Inflammatory macrophage treated with lipopolysaccharide for 1 hour (primary cell): ENCODE measurements at regions not wholly inside any gene's neighbourhood (a gene's known extent, or its start where the extent isn't known, plus 50 kb on each side); places are given as distances from the start of the nearest gene placed in this dataset.

ENCODE experiments used
- DNase-seq, 2 donors: peaks; one replicate each; pipeline ENCODE4 v3.0.0-alpha.2; 2020 to 2022

DNA sequence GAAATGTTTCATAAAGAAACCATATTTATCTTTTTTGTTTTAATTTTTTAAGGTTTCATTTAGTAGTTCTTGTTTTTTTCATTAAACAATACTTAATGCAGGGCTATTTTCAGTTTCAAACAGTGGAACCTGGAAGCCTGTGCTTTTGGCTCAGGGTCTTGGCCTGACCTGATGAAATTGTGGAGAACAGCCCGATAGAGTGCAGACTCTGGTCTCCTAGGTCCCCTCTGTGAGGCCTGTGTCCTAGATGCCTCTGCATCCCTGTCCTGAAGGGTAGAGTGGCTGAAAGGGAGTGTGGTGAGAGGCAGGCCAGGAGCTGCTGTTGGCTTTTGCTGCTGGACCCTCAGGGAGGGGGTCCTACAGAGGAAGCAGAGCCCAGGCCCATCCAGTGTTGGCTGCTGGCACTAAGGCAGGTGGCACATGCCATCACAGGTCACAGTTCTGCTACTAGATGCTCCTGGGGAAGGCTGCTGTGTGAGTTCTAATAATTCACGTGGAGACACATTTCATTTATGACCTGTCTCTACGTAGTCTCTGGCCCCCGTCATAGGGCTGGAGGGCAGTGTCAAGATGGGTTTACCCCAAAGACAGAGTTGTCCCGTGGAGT is 201.0 kb upstream of the COPS8 start:
- no peak for DNase-seq

DNA sequence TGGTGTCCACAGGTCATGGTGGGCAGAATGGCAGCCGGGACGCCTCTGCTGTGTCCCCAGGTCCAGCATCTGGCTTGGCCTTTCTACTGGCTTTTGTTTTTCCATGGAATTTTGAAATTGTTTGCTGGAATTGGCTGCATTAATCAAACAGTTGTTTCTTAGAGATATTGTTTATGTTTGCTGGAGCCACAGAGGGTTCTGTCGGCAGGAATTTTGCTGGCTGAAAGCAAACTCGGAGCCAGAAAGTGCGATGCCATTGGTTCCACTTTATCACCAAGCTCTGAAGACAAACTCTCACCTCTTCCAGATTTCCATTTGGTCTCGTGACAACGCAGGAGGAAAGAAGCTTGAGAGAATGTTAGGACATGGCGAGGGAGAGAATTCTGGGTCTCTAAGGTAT is 199.2 kb upstream of the COPS8 start:
- DNase-seq, result no peak

DNA sequence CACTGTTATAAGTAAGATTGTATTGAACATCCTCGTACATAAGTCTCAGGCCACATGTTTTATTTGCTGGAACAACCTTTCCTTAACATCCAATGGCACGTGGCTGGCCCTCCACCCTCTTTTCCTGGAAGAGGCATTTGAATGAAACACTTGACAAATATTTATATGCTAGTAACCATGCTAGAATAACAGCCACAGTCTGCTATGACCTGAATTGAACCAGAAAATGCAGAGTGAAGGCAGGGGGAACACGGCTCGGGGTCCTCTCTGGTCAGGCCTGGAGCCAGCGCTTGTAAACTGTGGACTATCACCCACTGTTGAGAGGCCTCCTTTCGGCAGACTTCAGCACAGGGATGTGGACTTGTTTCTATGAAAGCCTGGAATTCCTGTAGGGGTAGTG is 198.2 kb upstream of the COPS8 start:
- DNase-seq, result no peak

DNA sequence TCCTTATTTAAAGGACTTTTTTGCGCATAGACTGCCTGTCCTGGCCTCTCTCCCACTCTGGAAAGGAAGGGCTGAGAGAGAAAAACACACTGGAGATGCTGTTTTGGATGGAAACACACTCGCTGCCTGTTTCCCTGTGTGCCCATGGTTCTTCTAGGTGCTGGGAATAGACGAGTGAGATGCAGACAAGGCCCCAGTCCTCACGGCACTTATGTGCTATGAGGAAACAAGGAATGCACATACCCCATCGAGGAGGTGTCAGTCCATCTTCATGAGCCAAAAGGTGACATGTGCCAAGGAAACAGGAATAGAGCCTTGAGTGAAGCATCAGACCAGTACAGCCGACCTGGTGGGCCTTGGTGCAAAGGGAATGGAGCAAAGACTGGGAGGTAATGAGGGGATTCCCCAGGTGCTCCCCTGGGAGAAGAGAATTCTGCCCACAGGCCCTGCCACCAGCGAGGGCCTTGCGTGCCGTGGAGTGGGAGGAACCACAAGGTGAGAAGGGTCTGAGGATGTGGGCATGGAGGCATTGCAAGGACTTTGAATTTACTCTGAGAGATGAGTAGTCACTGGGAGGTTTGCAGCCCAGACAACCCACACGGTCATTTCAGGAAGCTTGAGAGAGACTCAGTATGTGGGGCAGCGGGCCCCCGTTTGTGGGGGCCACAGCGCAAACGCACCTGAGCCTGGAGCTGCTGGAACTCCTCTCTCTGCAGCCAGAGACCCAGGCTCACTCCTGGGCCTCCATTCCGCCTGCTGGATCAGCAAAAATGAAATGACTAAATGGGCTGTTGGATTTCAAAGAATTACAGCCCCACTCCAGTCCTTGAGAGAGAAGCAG is 197.5 kb upstream of the COPS8 start:
- no peak for DNase-seq

DNA sequence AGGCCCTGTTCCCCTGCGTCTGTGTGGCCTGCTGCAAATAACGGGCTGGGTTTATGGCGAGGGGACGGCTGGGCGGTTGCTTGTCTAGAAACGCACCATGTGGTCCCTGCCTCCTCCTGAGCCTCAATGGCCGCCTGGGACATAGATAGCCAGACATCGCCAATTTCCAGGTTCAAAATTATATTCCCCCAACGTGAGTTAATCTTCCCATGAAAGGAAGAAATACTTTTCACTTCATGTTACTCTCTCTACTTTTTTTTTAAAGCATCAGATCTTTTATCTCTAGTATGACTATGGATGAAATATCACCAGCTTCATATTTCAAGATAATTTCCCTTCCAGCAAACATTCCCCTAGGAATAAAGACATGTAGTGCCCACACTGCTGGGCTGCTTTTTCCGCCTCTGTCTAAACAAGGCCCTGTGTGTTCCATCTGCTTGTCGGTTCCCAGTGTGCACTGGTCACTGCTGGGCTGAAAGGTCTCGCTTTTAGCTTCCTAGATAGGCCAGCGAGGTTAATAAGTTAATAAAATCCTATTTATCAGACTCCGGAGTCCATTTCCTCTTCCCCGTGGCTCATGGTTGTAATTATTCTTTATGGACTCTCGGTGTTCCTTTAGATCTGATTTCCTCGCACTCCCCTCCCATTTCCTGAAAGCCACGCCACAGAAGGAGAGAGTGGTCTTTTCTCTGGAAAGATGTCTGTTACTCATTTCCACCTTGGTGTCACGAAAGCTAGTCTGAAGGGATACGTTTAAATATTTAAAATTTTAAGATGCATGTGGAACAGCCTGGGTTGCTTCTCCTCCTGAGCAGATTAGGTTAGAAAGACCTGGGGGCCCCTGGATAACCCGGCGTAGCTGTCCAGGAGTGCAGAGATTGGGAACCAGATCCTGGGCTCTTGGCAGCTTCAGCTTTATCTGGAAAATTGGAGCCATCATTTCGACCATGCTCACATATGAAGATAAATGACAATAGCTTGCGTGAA is 196.6 kb upstream of the COPS8 start:
- DNase-seq, result no peak

DNA sequence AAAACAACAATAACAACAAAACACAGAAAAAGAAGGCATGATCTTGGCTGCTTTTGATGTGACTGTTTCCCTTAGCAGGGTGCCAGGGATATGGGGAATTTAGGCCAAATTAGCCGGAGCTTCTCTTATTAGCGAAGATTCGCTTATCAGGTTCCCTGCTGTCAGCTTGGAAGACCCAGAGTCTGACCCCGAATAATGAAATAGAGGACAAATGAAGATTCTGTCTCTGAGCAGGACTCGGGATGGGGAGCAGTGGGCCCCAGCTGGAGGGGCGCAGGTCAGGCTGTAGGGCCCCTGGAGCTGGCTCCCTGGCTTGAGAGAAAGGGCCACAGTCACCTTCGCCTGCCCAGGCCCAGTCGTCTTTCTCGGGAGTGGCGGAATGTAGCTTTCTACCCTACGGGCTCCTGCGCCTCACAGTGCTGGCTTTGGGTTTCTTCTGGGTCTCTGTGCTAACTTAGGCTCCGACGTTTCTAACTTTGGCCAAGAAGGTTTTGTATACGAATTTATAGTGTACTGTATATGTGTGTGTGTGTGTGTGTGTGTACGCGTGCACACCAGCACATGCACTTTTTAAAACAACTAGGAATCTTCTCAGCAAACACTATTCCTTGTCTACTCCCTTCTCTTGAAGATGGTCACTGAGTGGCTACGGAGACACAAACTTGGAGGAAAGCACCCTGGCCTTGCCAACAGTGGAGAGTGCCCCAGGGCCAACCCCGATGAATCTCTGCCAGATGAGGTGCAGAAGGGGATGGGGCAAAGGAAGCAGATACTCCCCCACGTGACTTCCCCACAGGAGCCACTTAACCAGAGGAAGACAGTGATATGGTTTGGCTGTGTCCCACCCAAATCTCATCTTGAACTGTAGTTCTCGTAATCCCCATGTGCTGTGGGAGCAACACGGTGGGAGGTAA is 195.6 kb upstream of the COPS8 start:
- DNase-seq, result no peak

DNA sequence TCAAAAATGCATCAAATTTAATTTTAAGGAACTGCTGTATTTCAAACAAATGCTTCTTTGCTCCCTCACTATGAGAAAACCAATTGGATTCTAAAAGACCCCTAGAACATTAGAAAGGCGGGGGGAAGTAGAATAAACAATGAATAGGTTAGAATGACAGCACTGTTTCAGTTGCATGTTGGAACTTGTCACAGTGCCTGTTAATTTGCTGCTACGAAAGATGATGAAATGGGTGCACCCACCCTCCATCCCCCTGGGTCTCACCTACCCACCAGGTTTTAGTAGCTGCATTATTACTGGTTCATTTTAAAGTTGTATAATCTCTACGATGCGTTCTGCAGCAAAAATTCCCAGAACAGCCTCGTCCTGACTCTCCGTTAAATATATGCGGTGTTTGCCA is 193.0 kb upstream of the COPS8 start:
- DNase-seq, result no peak

DNA sequence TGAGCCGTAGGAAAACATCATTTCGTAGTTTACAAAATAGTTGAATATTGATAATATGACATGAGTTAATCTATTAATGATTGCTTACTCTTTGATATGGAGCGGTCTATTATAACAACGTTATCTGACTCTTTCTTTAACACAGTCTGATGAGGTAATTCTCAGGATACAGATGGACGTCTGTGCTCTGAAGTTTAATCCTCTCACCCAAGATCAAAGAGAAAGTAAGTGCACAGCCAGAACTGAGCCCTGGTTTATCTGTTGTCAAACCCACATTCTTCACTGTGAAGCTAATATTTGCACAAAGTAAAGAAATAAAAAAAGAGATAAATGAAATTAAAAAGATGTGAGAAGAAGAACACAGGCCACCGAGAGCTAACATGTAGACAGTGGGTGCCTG is 190.9 kb upstream of the COPS8 start:
- no peak for DNase-seq

DNA sequence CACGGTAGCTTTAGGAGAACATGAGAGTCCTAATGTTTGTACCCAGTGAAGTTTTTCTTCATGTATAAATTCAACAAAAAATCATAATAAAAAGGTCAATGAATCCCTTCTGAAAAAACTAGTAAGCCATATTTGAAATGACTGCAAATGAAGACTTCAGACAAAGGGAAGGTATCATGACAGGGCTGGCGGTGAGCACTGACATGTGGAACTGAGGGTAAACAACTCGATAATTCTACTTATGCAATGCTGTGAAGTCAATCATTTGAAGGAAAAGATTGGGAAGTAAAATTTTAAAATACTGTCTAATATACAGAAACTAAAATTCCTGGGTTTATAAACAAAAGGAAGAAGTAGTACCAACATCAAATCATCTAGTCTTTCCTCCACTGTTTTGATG is 190.2 kb upstream of the COPS8 start:
- no peak for DNase-seq

DNA sequence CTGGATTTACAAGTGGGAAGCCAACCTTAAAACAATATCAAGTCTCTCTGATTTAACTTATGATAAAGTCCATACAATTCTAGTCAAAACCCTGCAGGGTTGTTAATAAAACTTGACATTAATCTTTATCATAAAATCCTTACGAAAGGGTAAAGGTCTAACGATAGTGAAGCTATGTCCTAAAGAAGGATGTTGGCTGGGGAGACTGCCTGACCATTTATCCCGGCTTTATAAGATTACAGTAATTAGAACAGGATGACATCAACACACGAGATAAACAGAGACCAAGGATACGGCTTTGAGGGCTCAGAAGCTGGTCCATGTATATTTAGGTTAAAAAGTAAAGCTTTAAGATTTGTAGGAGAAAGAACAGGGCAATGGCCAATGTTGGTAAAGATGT is 189.0 kb upstream of the COPS8 start:
- no peak for DNase-seq

DNA sequence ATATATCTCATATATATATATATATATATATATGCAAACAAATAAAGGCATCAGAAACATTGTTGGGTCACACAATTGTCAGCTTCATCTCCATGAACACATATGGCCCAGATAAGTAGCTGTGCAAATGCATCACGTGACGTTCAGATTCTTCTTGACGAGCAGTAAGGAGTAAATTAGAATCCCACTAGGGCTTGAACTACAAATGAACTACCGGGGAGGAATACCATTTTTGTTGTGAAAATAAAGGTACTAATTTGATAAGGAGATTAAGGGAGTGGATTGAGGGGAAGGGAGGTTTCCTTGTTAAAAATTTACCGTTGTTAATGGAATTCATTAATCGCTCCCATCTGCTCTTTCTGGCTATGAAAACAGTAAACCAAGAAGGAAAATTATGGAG is 186.5 kb upstream of the COPS8 start:
- DNase-seq, result no peak

DNA sequence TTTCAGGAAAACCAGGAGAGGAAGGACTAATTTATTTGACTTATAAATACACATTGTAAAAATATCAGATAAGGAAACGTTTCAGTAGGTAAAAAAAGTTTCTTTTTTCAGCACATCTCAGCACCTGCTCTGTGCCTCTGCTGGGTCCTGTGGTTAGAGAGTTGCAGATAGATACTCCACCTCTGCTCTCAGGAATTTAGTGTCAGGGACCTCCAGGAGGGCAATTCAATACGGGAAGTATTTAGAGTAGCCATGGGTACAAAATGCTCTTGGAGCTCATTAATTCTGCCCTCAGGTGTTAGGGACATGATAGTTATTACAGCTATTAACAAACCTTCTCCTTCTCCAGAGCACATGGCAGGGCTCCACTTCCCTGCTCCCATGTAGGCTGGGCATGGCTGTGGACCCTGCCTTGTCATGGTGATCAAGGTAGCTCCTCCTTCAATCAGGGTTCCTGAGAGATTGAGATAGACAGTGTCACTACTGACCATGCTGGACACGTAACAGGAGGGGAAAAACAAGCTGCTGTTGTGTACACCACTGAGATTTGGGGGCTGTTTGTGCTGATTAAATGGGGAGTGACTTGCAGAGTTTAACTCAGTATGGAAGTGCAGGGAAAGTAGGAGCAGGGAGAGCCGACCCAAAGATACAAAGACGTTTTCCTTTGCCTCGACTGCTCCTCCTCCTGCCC is 185.6 kb upstream of the COPS8 start:
- no peak for DNase-seq

DNA sequence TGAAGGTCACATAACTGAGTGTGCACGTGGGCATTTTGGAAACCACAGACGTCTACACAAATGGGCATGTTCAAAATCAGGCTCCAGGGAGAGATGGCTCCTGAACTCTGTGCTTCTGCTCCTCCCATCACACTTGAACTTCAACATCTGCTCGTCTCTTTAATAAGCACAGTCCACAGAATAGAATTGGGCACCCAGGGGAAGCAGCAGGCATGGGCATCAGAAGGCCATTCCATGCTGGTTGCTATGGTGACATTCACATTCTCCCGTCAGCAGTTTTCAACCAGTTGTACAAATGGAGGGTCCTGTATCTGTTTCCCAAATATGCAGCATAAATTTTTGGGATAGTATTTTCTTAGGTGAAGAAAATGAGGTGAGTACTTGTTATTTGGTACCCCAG is 183.7 kb upstream of the COPS8 start:
- no peak for DNase-seq

DNA sequence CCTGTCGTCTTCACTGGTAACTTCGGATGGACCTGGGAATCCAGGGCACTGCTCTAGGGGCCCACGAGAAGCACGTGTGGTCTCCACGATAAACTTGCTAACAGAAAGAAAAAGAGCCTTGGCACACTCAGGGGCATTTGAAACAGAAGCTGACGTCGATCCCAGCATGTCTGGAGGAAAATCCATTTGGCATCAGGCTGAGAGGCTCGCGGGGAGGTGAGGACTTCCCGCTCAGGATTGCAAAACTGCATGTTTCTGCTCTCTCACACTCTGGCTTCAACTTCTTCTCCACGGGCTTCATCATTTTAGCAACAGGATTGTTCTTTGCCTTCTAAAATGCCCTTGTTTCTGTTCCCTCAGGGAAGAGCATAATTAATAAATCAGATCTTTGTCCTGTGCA is 181.7 kb upstream of the COPS8 start:
- DNase-seq, result no peak

DNA sequence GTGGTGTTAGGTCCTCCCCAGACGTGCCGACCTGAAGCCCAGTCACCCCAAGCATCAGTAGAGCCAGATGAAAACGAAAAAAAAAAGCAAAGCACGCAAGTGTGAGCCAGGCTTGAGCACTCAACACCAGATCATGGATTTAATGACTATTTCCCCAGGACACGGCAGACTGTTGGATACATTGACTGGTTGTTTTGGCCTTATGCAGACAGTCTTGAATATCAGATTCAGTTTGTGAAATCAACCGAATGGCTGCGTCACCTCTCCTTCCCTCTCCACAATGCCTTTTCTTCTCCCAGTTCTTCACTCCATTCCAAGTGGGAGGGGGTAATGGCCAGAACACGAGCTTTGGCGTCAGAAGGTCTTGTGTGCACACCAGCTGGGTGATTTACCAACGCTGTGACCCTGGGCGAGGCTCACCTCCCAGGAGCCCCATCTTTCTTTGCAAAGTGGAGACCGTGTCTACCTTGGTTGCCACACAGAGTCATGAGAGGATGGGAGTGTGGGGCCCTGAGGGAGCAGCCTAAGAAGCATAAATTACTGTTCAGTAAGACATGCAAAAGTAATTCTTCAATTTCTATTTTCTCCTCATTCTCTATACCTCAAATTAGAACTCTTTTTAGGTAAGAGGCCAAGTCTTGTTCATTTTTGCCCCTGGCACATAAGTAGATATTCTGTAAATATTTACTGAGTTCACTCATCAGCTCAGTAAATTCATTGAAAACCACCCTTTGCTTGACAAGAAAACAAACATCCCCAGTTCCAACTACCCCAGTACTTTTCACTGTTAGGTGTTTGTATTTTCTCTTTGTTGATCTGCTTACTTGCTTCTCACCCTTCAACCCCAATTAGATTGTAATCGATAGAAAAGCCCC is 181.1 kb upstream of the COPS8 start:
- DNase-seq, result no peak

DNA sequence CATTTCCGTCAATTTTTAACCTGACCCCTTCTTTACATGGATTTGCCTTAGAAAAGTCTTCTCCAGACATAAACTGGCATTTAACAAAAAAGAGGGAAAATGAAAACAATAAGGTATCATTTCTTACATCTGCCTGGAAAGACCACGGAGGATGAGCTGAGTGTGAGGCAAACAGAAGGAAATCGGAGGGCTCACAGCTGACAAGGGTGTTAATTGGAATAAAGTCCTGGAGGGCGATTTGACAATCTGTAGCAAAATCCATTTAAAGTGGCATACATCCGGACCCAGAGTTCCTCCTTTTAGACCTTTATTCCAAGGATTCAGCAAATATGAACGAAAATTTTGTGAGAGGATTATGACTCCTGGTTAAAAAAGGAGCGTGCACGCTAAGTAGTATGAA is 179.7 kb upstream of the COPS8 start:
- no peak for DNase-seq

DNA sequence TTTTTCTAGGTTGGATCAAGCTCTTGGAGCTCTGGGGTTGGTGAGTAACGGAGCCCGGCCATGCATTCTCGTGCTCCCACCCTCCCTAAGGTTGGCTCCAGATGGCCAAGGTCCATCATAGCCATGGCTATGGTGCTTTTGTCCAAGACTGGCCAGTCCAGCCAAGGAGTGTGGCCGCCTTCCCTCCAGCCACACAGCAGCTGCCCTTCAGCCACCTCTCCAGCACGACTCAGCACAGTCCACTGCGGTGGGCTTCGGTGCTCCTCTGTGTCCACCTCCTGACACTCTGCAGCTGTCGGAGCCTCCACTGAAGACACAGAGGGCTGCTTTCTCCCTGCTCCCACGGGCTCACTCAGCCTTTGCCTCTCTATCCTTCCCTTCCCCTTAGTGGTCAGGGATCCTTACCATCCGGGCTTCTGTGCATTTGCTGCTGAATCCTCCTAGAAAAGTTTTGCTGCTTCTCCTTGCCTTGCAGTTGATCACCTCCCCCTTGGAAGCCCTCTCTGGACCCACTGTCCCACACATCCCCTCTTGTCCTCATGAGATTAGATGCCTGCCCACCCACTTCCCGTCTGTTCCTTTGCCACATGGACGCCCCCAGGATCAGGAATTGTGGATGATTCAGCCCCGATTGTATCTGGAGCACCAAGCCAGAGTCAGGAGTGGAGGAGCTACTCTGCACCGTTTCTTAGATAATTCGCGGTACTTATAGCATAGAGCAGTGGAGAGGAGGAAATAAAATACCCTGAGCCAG is 177.1 kb upstream of the COPS8 start:
- no peak for DNase-seq

DNA sequence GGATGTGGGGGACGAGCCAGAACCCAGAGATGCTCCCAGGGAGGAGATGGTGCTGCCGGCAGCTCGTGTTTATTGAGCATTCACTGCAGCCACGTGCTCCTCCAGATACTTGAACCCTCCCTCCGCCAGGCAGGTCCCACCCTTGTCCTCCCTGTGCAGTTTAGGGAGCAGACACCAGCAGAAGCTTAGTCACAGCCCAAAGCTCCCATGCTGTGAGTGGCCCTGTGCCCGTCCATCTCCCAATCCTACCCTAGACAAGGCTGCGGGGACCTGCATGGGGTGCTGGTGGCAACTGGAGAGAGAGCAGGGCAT is 176.5 kb upstream of the COPS8 start:
- DNase-seq, result no peak

DNA sequence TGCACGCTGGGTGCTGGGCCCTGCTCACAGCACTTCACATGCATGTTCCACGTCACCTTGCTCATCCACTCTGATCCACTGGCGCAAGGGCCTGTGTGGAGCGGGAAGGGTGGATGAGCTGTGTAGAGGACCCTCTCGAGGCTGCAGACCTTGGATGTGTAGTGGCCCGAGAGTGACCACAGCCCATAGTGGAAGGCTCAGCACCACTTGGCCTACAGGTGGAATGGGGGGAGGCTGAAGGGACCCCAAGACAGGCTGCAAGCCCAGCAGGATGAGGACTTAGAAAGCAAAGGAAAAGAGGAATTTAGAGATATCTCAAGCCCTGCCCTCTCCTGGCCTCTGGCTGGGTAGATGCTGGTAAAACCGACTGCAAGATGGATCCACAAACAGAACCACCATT is 175.9 kb upstream of the COPS8 start:
- no peak for DNase-seq

DNA sequence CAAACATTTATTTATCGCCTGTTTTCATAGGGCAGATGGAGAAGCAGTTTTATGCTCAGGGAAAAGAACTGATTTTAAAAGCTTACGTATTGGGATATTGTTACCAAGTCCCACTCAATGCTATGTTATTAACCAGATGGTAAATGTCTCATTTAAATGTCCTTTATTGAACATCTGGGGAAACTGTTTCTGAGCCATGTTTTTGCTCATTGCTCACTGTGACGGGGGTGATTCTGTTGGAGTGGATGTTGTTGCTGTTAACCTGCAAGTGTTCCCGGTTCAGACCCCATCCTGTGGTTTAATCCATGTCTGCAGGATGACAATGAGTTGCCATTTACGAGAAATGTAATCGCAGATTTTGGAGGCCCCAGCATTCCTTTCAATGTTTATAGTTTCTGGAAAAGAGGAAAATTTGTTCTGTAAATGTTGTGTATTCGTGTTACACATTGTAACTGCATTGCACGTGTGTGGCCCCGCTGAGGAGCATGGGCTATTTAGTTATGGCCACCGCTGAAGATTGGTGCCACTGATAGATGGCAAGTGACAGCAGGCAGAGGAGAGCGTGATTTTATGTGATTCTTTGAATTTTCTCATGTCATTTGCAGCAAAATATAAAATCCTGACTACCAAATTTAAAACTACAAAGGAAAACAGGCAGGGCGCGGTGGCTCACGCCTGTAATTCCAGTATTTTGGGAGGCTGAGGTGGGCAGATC is 174.8 kb upstream of the COPS8 start:
- no peak for DNase-seq
